ENCODE measurements at regions not wholly inside any gene's neighbourhood (a gene's known extent, or its start where the extent isn't known, plus 50 kb on each side); places are given as distances from the start of the nearest gene placed in this dataset.

DNA sequence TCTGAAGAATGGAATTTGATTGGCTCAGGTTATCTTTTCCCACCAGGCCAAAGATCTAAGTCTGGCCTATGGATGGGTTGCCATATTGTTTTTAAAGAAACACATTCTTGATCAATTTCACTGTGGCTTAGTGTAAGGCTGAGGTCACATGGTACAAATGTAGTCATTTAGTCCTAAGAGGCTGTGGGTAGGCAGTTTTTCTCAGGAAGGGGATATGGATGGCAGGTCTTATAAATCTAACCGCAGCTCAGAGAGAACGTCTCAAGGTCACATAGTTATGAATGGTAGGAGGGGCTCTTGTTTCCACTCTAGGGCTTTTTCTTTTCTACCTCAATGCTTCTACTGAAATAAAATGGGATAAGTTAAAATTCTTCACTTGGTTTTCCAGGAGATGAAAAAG, 128.6 kb upstream of the ACTBL2 start:
- TF ChIP-seq, protein P1, sequence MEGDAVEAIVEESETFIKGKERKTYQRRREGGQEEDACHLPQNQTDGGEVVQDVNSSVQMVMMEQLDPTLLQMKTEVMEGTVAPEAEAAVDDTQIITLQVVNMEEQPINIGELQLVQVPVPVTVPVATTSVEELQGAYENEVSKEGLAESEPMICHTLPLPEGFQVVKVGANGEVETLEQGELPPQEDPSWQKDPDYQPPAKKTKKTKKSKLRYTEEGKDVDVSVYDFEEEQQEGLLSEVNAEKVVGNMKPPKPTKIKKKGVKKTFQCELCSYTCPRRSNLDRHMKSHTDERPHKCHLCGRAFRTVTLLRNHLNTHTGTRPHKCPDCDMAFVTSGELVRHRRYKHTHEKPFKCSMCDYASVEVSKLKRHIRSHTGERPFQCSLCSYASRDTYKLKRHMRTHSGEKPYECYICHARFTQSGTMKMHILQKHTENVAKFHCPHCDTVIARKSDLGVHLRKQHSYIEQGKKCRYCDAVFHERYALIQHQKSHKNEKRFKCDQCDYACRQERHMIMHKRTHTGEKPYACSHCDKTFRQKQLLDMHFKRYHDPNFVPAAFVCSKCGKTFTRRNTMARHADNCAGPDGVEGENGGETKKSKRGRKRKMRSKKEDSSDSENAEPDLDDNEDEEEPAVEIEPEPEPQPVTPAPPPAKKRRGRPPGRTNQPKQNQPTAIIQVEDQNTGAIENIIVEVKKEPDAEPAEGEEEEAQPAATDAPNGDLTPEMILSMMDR (IDR thresholded peaks at IDR 0.05), result no peak
- TF ChIP-seq POLR2AphosphoS5 (IDR thresholded peaks at IDR 0.05), result no peak

Measured in breast epithelium (tissue), 3 donors.